H9 (cell line): ENCODE measurements at regions not wholly inside any gene's neighbourhood (a gene's known extent, or its start where the extent isn't known, plus 50 kb on each side); places are given as distances from the start of the nearest gene placed in this dataset.

Source experiments
- DNase-seq: peaks from one replicate; pipeline ENCODE4 v3.0.0-alpha.2; 2017
- H2AFZ ChIP-seq: one replicate; pipeline ENCODE4 v1.6.1; 2013; ENCODE audit warnings: mild to moderate bottlenecking, low read length, control low read depth, moderate library complexity
- H2AK5ac ChIP-seq: 2 replicates; pipeline ENCODE4 v1.6.1; 2013; ENCODE audit warnings: low read length, control low read depth, mixed read lengths; ENCODE audit not compliant: insufficient read length
- H2BK120ac ChIP-seq: one replicate; pipeline ENCODE4 v1.6.1; 2013; ENCODE audit warnings: low read depth, mild to moderate bottlenecking, low read length, control low read depth, inconsistent platforms; ENCODE audit not compliant: poor library complexity, severe bottlenecking
- H2BK12ac ChIP-seq: 2 replicates; pipeline ENCODE4 v1.6.1; 2013; ENCODE audit warnings: low read length, control low read depth, mixed read lengths, low read depth; ENCODE audit not compliant: insufficient read length
- H2BK15ac ChIP-seq: 2 replicates; pipeline ENCODE4 v1.6.1; 2013; ENCODE audit warnings: low read depth, low read length, control low read depth
- H2BK20ac ChIP-seq: one replicate; pipeline ENCODE4 v1.6.1; 2013; ENCODE audit warnings: low read depth, mild to moderate bottlenecking, low read length, control low read depth, inconsistent platforms; ENCODE audit not compliant: poor library complexity, severe bottlenecking
- H2BK5ac ChIP-seq: 2 replicates; pipeline ENCODE4 v1.6.1; 2013; ENCODE audit warnings: low read length, control low read depth, mixed read lengths; ENCODE audit not compliant: insufficient read length
- H3K14ac ChIP-seq: 2 replicates; pipeline ENCODE4 v1.6.1; 2013; ENCODE audit warnings: low read length, control low read depth; ENCODE audit not compliant: insufficient read depth
- H3K18ac ChIP-seq: 2 replicates; pipeline ENCODE4 v1.6.1; 2013; ENCODE audit warnings: low read depth, mild to moderate bottlenecking, mixed read lengths, low read length, control low read depth; ENCODE audit not compliant: insufficient read length
- H3K23ac ChIP-seq: 2 replicates; pipeline ENCODE4 v1.6.1; 2013; ENCODE audit warnings: low read length, control low read depth, mixed read lengths, low read depth; ENCODE audit not compliant: insufficient read length
- H3K23me2 ChIP-seq: 2 replicates; pipeline ENCODE4 v1.6.1; 2013; ENCODE audit warnings: low read depth, mild to moderate bottlenecking, mixed read lengths, low read length, control low read depth; ENCODE audit not compliant: insufficient read length, poor library complexity, severe bottlenecking
- H3K27ac ChIP-seq: 2 replicates; pipeline ENCODE4 v1.5.1; 2013; ENCODE audit warnings: low read length, control low read depth, mixed read lengths, low read depth; ENCODE audit not compliant: insufficient read length
- H3K27me3 ChIP-seq: 2 replicates; pipeline ENCODE4 v1.6.1; 2013; ENCODE audit warnings: low read length, control low read depth, inconsistent platforms; ENCODE audit not compliant: insufficient read depth
- H3K4ac ChIP-seq: 2 replicates; pipeline ENCODE4 v1.6.1; 2013; ENCODE audit warnings: low read depth, mild to moderate bottlenecking, control low read depth, inconsistent platforms, low read length, moderate library complexity
- H3K4me1 ChIP-seq: 2 replicates; pipeline ENCODE4 v1.6.1; 2013; ENCODE audit warnings: low read length, control low read depth, inconsistent platforms; ENCODE audit not compliant: insufficient read depth
- H3K4me2 ChIP-seq: 2 replicates; pipeline ENCODE4 v1.6.1; 2013; ENCODE audit warnings: low read length, control low read depth, mixed read lengths; ENCODE audit not compliant: insufficient read length, insufficient read depth
- H3K56ac ChIP-seq: 2 replicates; pipeline ENCODE4 v1.6.1; 2013; ENCODE audit warnings: low read depth, mild to moderate bottlenecking, mixed read lengths, low read length, control low read depth; ENCODE audit not compliant: insufficient read length
- H3K79me1 ChIP-seq: 2 replicates; pipeline ENCODE4 v1.6.1; 2013; ENCODE audit warnings: low read depth, mild to moderate bottlenecking, moderate library complexity, low read length, control low read depth, inconsistent platforms; ENCODE audit not compliant: insufficient read depth, poor library complexity, severe bottlenecking
- H3K79me2 ChIP-seq: 2 replicates; pipeline ENCODE4 v1.6.1; 2013; ENCODE audit warnings: low read length, control low read depth, inconsistent platforms; ENCODE audit not compliant: insufficient read depth
- H3K9ac ChIP-seq: 2 replicates; pipeline ENCODE4 v1.6.1; 2013; ENCODE audit warnings: low read length, control low read depth, mixed read lengths; ENCODE audit not compliant: insufficient read length; ENCODE audit errors: extremely low read depth
- H3K9me3 ChIP-seq: one replicate; pipeline ENCODE4 v1.6.1; 2013; ENCODE audit warnings: low read depth, low read length, inconsistent platforms; ENCODE audit not compliant: control insufficient read depth
- H3T11ph ChIP-seq: one replicate; pipeline ENCODE4 v1.6.1; 2013; ENCODE audit warnings: mild to moderate bottlenecking, low read length, control low read depth, inconsistent platforms
- H4K20me1 ChIP-seq: one replicate; pipeline ENCODE4 v1.6.1; 2013; ENCODE audit not compliant: control insufficient read depth, insufficient read length, insufficient read depth
- H4K5ac ChIP-seq: 2 replicates; pipeline ENCODE4 v1.6.1; 2013; ENCODE audit warnings: low read depth, mild to moderate bottlenecking, mixed read lengths, low read length, control low read depth; ENCODE audit not compliant: insufficient read length
- H4K8ac ChIP-seq: replicated peaks from 2 replicates; pipeline ENCODE4 v1.6.1; 2013; ENCODE audit warnings: low read length, control low read depth, mixed read lengths, low read depth; ENCODE audit not compliant: insufficient read length
- H4K91ac ChIP-seq: 2 replicates; pipeline ENCODE4 v1.6.1; 2013; ENCODE audit warnings: low read depth, mild to moderate bottlenecking, moderate library complexity, mixed read lengths, low read length, control low read depth; ENCODE audit not compliant: insufficient read length
- H3K27ac Mint-ChIP-seq, 3 experiments: 2 replicates in 2 of 3; 3 replicates in 1 of 3; pipeline ENCODE4 v1.8.0; 2020 to 2021; ENCODE audit warnings: mixed read lengths in 3 of 3, mild to moderate bottlenecking in 1 of 3, moderate library complexity in 1 of 3
- H3K27me3 Mint-ChIP-seq: 2 replicates; pipeline ENCODE4 v1.8.0; 2021; ENCODE audit warnings: low read depth, mild to moderate bottlenecking, moderate library complexity, mixed read lengths
- H3K36me3 Mint-ChIP-seq, 3 experiments: 2 replicates in 2 of 3; 3 replicates in 1 of 3; pipeline ENCODE4 v1.8.0; 2020 to 2021; ENCODE audit warnings: low read depth in 3 of 3, mixed read lengths in 3 of 3; ENCODE audit not compliant: insufficient read depth in 1 of 3
- H3K4me1 Mint-ChIP-seq, 2 experiments: 2 replicates each; pipeline ENCODE4 v1.8.0; 2020; ENCODE audit warnings: mixed read lengths in 2 of 2
- H3K4me3 Mint-ChIP-seq, 2 experiments: 2 replicates in 1 of 2; 3 replicates in 1 of 2; pipeline ENCODE4 v1.8.0; 2020 to 2021; ENCODE audit warnings: mild to moderate bottlenecking in 2 of 2, mixed read lengths in 2 of 2, moderate library complexity in 1 of 2
- H3K9me3 Mint-ChIP-seq, 2 experiments: 2 replicates in 1 of 2; 3 replicates in 1 of 2; pipeline ENCODE4 v1.8.0; 2020; ENCODE audit warnings: mild to moderate bottlenecking in 2 of 2, mixed read lengths in 2 of 2, moderate library complexity in 1 of 2
- CTCF ChIP-seq: fragments of 200-600 bp; sonication (generic); conservative IDR thresholded peaks from 3 replicates; pipeline ENCODE4 v1.8.0; 2021; ENCODE audit warnings: antibody characterized with exemption, mild to moderate bottlenecking
- WGBS: extraction: QIAGEN DNeasy Blood & Tissue Kit; methylation state at CpG from one replicate; pipeline ENCODE4 v1.1.7; 2013; ENCODE audit warnings: missing lambda C conversion rate, low lambda C conversion rate, mixed read lengths; ENCODE audit not compliant: insufficient read length; ENCODE audit errors: extremely low coverage; 5-methylcytosine and 5-hydroxymethylcytosine counted together

GRCh38 chr5:81866994-81867393, 104.8 kb upstream of the ATG10 start:
- no peak overlapping the region for H3K18ac ChIP-seq
- H3K4me1 Mint-ChIP-seq = peaks cover 7 to 21% of the 10 kb centered on the region in 2 experiments
- no peak overlapping the region for H2BK20ac ChIP-seq
- H3K23ac ChIP-seq = no peak overlapping the region
- H3K27ac Mint-ChIP-seq = no peak overlapping the region
- H4K20me1 ChIP-seq = no peaks in the 10 kb centered on the region
- no peaks in the 10 kb centered on the region for H3K27me3 ChIP-seq
- H2BK5ac ChIP-seq = no peak overlapping the region
- H3K27me3 Mint-ChIP-seq = no peaks in the 10 kb centered on the region
- H3K79me1 ChIP-seq = no peaks in the 10 kb centered on the region
- no peak overlapping the region for H3K9ac ChIP-seq
- no peak overlapping the region for H2BK15ac ChIP-seq
- H3K23me2 ChIP-seq = no peaks in the 10 kb centered on the region
- H3K9me3 ChIP-seq = no peaks in the 10 kb centered on the region
- no peak overlapping the region for H3K4ac ChIP-seq
- no peak overlapping the region for H2AFZ ChIP-seq
- H4K91ac ChIP-seq = no peak overlapping the region
- no peak for DNase-seq
- H3T11ph ChIP-seq = peak overlapping the region; percentile 36
- H2AK5ac ChIP-seq = no peak overlapping the region
- no peak overlapping the region for H2BK12ac ChIP-seq
- no peak overlapping the region for H3K14ac ChIP-seq
- H2BK120ac ChIP-seq = no peak overlapping the region
- H4K8ac ChIP-seq = no peak overlapping the region
- no peak overlapping the region for H3K56ac ChIP-seq
- H3K79me2 ChIP-seq = no peaks in the 10 kb centered on the region
- H3K9me3 Mint-ChIP-seq = no peaks in the 10 kb centered on the region
- no peaks in the 10 kb centered on the region for H3K36me3 Mint-ChIP-seq
- no peak overlapping the region for H3K4me2 ChIP-seq
- no peak for TF ChIP-seq CTCF
- H3K4me3 Mint-ChIP-seq = no peak overlapping the region
- no peaks in the 10 kb centered on the region for H3K4me1 ChIP-seq
- no peak overlapping the region for H3K27ac ChIP-seq
- WGBS = no CpG with 5 or more reads among the region's 3 CpGs
- no peak overlapping the region for H4K5ac ChIP-seq
